ENCODE measurements at regions not wholly inside any gene's neighbourhood (a gene's known extent, or its start where the extent isn't known, plus 50 kb on each side); places are given as distances from the start of the nearest gene placed in this dataset.

GRCh38 chr18:70421471-70422390, 132.9 kb downstream of the SOCS6 start:
- H3K9ac ChIP-seq (ENCODE audit: low read depth in 1 of 3, low read length in 3 of 3), result no peak overlapping the region
- no peaks in the 10 kb centered on the region for H3K27me3 ChIP-seq (ENCODE audit: control insufficient read depth in 3 of 3, insufficient read depth in 3 of 3, low read length in 3 of 3)
- H3K4me3 ChIP-seq (ENCODE audit: low read length in 3 of 3), result no peak overlapping the region
- H3K4me1 ChIP-seq (ENCODE audit: control insufficient read depth in 3 of 3, insufficient read depth in 3 of 3, low read length in 3 of 3), result peaks cover 11 to 30% (median 16%) of the 10 kb centered on the region in 3 donors
- H3K9me3 ChIP-seq (ENCODE audit: control insufficient read depth in 3 of 3, low read length in 3 of 3), result no peaks in the 10 kb centered on the region
- no peaks in the 10 kb centered on the region for H3K36me3 ChIP-seq (ENCODE audit: control insufficient read depth in 3 of 3, insufficient read depth in 3 of 3, low read length in 3 of 3)
- no peak overlapping the region for H3K27ac ChIP-seq (ENCODE audit: low read depth, low read length)

- H3K27ac ChIP-seq (ENCODE audit: low read depth, low read length), result no peak overlapping the region
- H3K4me1 ChIP-seq (ENCODE audit: control insufficient read depth in 3 of 3, insufficient read depth in 3 of 3, low read length in 3 of 3), result peaks cover 11 to 30% (median 16%) of the 10 kb centered on the region in 3 donors
Observed at GRCh38 chr18:70420146-70420898, 131.5 kb downstream of the SOCS6 start.

GRCh38 chr18:70419526-70419925, 130.7 kb downstream of the SOCS6 start:
- H3K4me1 ChIP-seq (ENCODE audit: control insufficient read depth in 3 of 3, insufficient read depth in 3 of 3, low read length in 3 of 3), result peaks cover 11 to 30% (median 19%) of the 10 kb centered on the region in 3 donors

More at GRCh38 chr18:70420146-70420898, 131.5 kb downstream of the SOCS6 start:
- H3K9me3 ChIP-seq (ENCODE audit: control insufficient read depth in 3 of 3, low read length in 3 of 3), result no peaks in the 10 kb centered on the region
- H3K27me3 ChIP-seq (ENCODE audit: control insufficient read depth in 3 of 3, insufficient read depth in 3 of 3, low read length in 3 of 3), result no peaks in the 10 kb centered on the region
- no peak overlapping the region for H3K9ac ChIP-seq (ENCODE audit: low read depth in 1 of 3, low read length in 3 of 3)
- H3K36me3 ChIP-seq (ENCODE audit: control insufficient read depth in 3 of 3, insufficient read depth in 3 of 3, low read length in 3 of 3), result no peaks in the 10 kb centered on the region
- H3K4me3 ChIP-seq (ENCODE audit: low read length in 3 of 3), result no peak overlapping the region

GRCh38 chr18:70418546-70419311, 129.9 kb downstream of the SOCS6 start:
- Histone ChIP-seq H3K27ac (ENCODE audit: low read depth, low read length) (no peak overlapping the region), H3K4me3 (ENCODE audit: low read length in 3 of 3) (no peak overlapping the region), H3K9me3 (ENCODE audit: control insufficient read depth in 3 of 3, low read length in 3 of 3) (no peaks in the 10 kb centered on the region), H3K27me3 (ENCODE audit: control insufficient read depth in 3 of 3, insufficient read depth in 3 of 3, low read length in 3 of 3) (no peaks in the 10 kb centered on the region), H3K36me3 (ENCODE audit: control insufficient read depth in 3 of 3, insufficient read depth in 3 of 3, low read length in 3 of 3) (no peaks in the 10 kb centered on the region), H3K9ac (ENCODE audit: low read depth in 1 of 3, low read length in 3 of 3) (no peak overlapping the region), H3K4me1 (ENCODE audit: control insufficient read depth in 3 of 3, insufficient read depth in 3 of 3, low read length in 3 of 3) (peaks cover 12 to 28% (median 23%) of the 10 kb centered on the region in 3 donors)

More at GRCh38 chr18:70419526-70419925, 130.7 kb downstream of the SOCS6 start:
- Histone ChIP-seq H3K9ac (ENCODE audit: low read depth in 1 of 3, low read length in 3 of 3) (no peak overlapping the region), H3K27me3 (ENCODE audit: control insufficient read depth in 3 of 3, insufficient read depth in 3 of 3, low read length in 3 of 3) (no peaks in the 10 kb centered on the region), H3K36me3 (ENCODE audit: control insufficient read depth in 3 of 3, insufficient read depth in 3 of 3, low read length in 3 of 3) (no peaks in the 10 kb centered on the region), H3K4me3 (ENCODE audit: low read length in 3 of 3) (no peak overlapping the region), H3K27ac (ENCODE audit: low read depth, low read length) (no peak overlapping the region), H3K9me3 (ENCODE audit: control insufficient read depth in 3 of 3, low read length in 3 of 3) (no peaks in the 10 kb centered on the region)

GRCh38 chr18:70417847-70418246, 129.0 kb downstream of the SOCS6 start:
- Histone ChIP-seq H3K4me3 (ENCODE audit: low read length in 3 of 3) (no peak overlapping the region), H3K9ac (ENCODE audit: low read depth in 1 of 3, low read length in 3 of 3) (no peak overlapping the region), H3K27me3 (ENCODE audit: control insufficient read depth in 3 of 3, insufficient read depth in 3 of 3, low read length in 3 of 3) (no peaks in the 10 kb centered on the region), H3K4me1 (ENCODE audit: control insufficient read depth in 3 of 3, insufficient read depth in 3 of 3, low read length in 3 of 3) (peaks cover 12 to 20% (median 19%) of the 10 kb centered on the region in 3 donors), H3K9me3 (ENCODE audit: control insufficient read depth in 3 of 3, low read length in 3 of 3) (no peaks in the 10 kb centered on the region), H3K36me3 (ENCODE audit: control insufficient read depth in 3 of 3, insufficient read depth in 3 of 3, low read length in 3 of 3) (no peaks in the 10 kb centered on the region), H3K27ac (ENCODE audit: low read depth, low read length) (no peak overlapping the region)

- Histone ChIP-seq H3K27me3 (ENCODE audit: control insufficient read depth in 3 of 3, insufficient read depth in 3 of 3, low read length in 3 of 3) (no peaks in the 10 kb centered on the region), H3K9me3 (ENCODE audit: control insufficient read depth in 3 of 3, low read length in 3 of 3) (no peaks in the 10 kb centered on the region), H3K4me1 (ENCODE audit: control insufficient read depth in 3 of 3, insufficient read depth in 3 of 3, low read length in 3 of 3) (peaks cover 2 to 10% (median 9%) of the 10 kb centered on the region in 3 donors), H3K36me3 (ENCODE audit: control insufficient read depth in 3 of 3, insufficient read depth in 3 of 3, low read length in 3 of 3) (no peaks in the 10 kb centered on the region), H3K9ac (ENCODE audit: low read depth in 1 of 3, low read length in 3 of 3) (no peak overlapping the region), H3K27ac (ENCODE audit: low read depth, low read length) (no peak overlapping the region), H3K4me3 (ENCODE audit: low read length in 3 of 3) (no peak overlapping the region)
Observed at GRCh38 chr18:70416496-70416895, 127.7 kb downstream of the SOCS6 start.

GRCh38 chr18:70415823-70416488, 127.1 kb downstream of the SOCS6 start:
- Histone ChIP-seq H3K27me3 (ENCODE audit: control insufficient read depth in 3 of 3, insufficient read depth in 3 of 3, low read length in 3 of 3) (no peaks in the 10 kb centered on the region), H3K4me3 (ENCODE audit: low read length in 3 of 3) (no peak overlapping the region), H3K36me3 (ENCODE audit: control insufficient read depth in 3 of 3, insufficient read depth in 3 of 3, low read length in 3 of 3) (no peaks in the 10 kb centered on the region), H3K9ac (ENCODE audit: low read depth in 1 of 3, low read length in 3 of 3) (no peak overlapping the region), H3K9me3 (ENCODE audit: control insufficient read depth in 3 of 3, low read length in 3 of 3) (no peaks in the 10 kb centered on the region), H3K27ac (ENCODE audit: low read depth, low read length) (no peak overlapping the region), H3K4me1 (ENCODE audit: control insufficient read depth in 3 of 3, insufficient read depth in 3 of 3, low read length in 3 of 3) (peaks cover 2 to 8% (median 7%) of the 10 kb centered on the region in 3 donors)

GRCh38 chr18:70414315-70414900, 125.6 kb downstream of the SOCS6 start:
- Histone ChIP-seq H3K27me3 (ENCODE audit: control insufficient read depth in 3 of 3, insufficient read depth in 3 of 3, low read length in 3 of 3) (no peaks in the 10 kb centered on the region), H3K9ac (ENCODE audit: low read depth in 1 of 3, low read length in 3 of 3) (peak overlapping the region; percentile 14 to 66 (median 23)), H3K36me3 (ENCODE audit: control insufficient read depth in 3 of 3, insufficient read depth in 3 of 3, low read length in 3 of 3) (no peaks in the 10 kb centered on the region), H3K4me3 (ENCODE audit: low read length in 3 of 3) (peak overlapping the region in 2 of 3 donors; percentile 23 to 52), H3K27ac (ENCODE audit: low read depth, low read length) (no peak overlapping the region), H3K9me3 (ENCODE audit: control insufficient read depth in 3 of 3, low read length in 3 of 3) (no peaks in the 10 kb centered on the region), H3K4me1 (ENCODE audit: control insufficient read depth in 3 of 3, insufficient read depth in 3 of 3, low read length in 3 of 3) (peaks cover 2 to 7% (median 5%) of the 10 kb centered on the region in 3 donors)

- Histone ChIP-seq H3K27me3 (ENCODE audit: control insufficient read depth in 3 of 3, insufficient read depth in 3 of 3, low read length in 3 of 3) (no peaks in the 10 kb centered on the region), H3K36me3 (ENCODE audit: control insufficient read depth in 3 of 3, insufficient read depth in 3 of 3, low read length in 3 of 3) (no peaks in the 10 kb centered on the region), H3K9ac (ENCODE audit: low read depth in 1 of 3, low read length in 3 of 3) (no peak overlapping the region), H3K4me3 (ENCODE audit: low read length in 3 of 3) (no peak overlapping the region), H3K4me1 (ENCODE audit: control insufficient read depth in 3 of 3, insufficient read depth in 3 of 3, low read length in 3 of 3) (peaks cover 2 to 7% (median 5%) of the 10 kb centered on the region in 3 donors), H3K9me3 (ENCODE audit: control insufficient read depth in 3 of 3, low read length in 3 of 3) (no peaks in the 10 kb centered on the region), H3K27ac (ENCODE audit: low read depth, low read length) (no peak overlapping the region)
Observed at GRCh38 chr18:70413455-70413854, 124.6 kb downstream of the SOCS6 start.

Data from skeletal muscle tissue (tissue), 3 donors.